Endometrial microvascular endothelial cells (primary cell): ENCODE measurements at regions not wholly inside any gene's neighbourhood (a gene's known extent, or its start where the extent isn't known, plus 50 kb on each side); places are given as distances from the start of the nearest gene placed in this dataset.

ENCODE experiments used
- in situ Hi-C: cut with HindIII; loops from 2 replicates; pipeline ENCODE4 v1.10.0; 2017; ENCODE audit warnings: low sequenced_read_pairs, low pct_unique_long_range_greater_than_20kb; ENCODE audit errors: inconsistent ontology term

DNA sequence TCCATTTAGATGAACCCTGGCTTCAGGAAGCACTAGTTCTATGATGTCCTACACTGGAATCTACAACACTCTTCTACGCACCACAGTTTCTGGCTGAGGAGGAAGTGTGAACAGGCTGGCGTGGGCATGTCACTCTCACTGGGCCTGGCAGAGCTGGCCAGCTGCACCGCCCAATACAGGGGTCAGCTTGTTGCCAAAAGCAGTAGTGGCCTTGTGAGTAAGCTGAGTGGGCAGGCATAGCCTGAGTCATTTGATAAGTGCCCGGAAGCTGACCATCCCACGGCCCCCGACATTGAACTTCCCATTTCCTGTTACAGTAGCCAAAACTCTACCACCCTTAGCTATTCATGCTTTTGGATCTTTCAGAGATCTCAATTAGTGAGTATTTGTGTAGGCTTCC is 240.9 kb upstream of the SERP2 start:
- in situ Hi-C loops, result loop anchor here (25.0 kb wide), 1 partner anchor 305 kb away; no protein-coding TSS in a partner anchor

DNA sequence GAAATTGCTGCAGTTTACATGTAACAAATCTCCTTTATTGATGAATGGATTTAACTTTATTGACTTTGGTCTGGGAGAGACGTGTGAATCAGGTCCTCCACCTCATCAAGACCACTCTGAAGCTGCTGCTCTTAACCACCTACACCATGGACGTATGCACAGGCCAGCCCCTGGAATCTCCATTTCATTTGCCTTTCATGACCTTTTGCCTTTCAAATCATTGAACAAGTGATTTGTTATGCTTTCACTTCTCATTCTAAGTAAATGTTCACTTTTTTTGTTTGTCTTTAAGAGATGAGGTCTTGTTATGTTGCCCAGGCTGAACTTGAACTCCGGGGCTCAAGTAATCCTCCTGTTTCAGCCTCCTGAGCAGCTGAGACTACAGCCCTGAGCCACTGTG is 240.0 kb upstream of the SERP2 start:
- in situ Hi-C loops, result loop anchor here (25.0 kb wide), 1 partner anchor 304 kb away; no protein-coding TSS in a partner anchor

DNA sequence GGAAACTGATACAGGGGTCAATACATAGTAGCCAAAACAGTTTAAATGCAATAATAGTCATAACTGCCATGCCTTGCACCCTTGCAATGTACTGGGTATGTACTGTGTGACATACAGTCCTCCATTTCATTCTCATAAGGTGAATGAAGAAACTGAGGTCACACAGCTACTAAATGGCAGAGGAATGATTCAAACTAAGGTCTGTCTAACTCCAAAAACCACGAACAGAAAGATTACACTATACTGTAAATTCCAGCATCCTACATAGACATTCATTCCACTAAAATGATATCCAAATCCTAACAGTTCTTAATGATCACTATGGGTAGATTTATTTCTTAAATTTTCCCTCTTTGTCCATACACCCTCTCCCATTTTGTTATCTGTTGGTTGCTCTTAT is 238.1 kb upstream of the SERP2 start:
- in situ Hi-C loops, result loop anchor here (25.0 kb wide), 1 partner anchor 302 kb away; no protein-coding TSS in a partner anchor

DNA sequence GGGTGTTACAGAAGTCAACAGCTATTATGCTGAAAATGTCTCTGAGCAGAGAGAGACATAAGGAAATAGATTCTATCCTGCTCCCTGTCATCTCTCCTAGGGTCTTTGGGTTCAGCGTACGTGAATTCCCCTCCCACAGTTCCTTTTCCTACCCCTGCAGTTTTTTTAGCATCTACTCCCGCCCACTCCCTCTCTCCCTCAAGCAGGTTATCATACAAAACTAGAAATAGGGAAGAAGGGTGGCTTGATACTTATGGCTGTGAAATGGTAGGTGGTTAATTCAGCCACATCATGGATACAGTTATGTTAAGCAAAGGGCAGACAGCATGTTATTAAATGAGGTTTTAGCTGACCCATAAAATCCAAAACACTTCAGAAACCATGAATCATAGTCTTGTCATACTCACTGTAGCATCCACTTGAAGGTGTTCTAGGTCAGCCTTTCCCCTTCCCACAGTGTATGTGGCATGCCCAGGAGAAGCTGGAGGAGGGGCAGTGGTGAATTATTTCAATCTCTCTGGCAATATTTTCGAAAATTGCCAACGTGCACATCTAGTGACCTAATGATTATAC is 236.8 kb upstream of the SERP2 start:
- in situ Hi-C loops, result loop anchor here (25.0 kb wide), 1 partner anchor 301 kb away; no protein-coding TSS in a partner anchor

DNA sequence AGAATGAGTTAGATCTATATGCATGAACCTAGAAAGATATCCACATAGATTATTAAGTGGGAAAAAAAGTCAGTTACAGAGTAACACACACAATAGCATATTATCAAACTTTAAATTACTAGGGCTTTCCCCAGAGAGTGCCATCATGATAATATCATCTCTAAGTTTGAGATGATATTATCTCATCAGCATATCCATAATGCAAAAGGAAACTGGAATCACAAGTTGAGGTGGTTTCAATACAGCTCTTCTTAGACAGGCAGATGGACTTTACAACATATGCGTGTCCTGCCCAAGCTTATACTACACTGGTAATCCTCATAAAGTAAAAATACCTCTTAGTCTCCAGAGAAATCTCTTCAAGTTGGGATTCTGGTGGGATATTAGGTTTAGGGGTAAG is 236.2 kb upstream of the SERP2 start:
- in situ Hi-C loops, result loop anchor here (25.0 kb wide), 1 partner anchor 300 kb away; no protein-coding TSS in a partner anchor

DNA sequence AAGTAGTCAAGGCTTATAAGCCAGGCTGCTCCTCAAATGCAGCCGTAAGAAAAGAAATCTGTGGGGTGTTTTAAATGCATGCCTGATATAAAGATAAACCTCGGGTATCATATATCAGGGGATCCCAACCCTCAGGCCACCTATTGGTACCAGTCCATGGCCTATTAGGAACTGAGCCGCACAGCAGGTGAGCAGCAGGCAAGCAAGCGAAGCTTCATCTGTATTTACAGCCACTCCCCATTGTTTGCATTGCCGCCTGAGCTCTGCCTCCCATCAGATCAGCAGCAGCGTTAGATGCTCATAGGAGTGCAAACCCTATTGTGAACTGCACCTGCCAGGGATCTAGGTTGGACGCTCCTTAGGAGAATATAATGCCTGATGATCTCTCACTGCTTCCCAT is 233.5 kb upstream of the SERP2 start:
- in situ Hi-C loops, result loop anchor here (25.0 kb wide), 1 partner anchor 297 kb away; no protein-coding TSS in a partner anchor

DNA sequence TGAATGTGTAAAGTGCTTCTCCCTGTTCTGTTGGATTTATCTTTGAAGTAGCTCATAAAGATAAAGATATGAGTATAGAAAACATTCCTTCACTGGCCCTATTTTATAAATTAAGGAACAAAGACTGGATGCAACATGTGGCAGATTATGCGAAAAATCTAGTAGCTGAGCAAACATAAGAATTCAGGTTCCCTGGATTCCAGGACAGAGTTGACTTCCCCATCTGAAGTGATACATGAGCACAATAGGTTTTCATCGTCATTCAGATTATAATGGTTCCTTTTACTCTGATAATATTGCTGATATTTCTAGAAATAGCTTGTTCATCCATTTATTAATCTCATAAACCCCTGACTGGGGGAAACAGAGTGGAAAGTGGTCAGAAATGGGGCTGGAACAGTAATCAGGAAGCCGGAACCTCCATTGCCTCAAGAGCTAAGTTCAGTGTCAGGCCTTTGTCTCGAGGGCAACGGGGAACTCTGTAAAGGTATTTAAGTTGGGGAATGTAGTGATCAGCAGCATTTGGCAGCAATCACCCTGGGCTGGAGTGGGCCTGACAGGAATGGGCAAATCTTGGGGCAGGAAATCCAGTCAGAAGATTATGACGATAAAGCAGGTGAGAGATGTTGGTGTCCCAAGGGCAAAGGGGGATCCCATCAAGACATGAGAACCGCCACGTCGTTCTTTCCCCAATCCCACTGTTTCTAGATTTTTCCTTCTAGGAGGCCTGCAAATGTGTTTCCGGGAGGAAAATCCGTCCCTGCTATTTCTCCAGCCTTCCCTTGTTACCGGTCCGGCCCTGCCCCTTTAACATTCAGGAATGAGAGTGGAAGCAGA is 232.5 kb upstream of the SERP2 start:
- in situ Hi-C loops, result loop anchor here (25.0 kb wide), 1 partner anchor 296 kb away; no protein-coding TSS in a partner anchor

DNA sequence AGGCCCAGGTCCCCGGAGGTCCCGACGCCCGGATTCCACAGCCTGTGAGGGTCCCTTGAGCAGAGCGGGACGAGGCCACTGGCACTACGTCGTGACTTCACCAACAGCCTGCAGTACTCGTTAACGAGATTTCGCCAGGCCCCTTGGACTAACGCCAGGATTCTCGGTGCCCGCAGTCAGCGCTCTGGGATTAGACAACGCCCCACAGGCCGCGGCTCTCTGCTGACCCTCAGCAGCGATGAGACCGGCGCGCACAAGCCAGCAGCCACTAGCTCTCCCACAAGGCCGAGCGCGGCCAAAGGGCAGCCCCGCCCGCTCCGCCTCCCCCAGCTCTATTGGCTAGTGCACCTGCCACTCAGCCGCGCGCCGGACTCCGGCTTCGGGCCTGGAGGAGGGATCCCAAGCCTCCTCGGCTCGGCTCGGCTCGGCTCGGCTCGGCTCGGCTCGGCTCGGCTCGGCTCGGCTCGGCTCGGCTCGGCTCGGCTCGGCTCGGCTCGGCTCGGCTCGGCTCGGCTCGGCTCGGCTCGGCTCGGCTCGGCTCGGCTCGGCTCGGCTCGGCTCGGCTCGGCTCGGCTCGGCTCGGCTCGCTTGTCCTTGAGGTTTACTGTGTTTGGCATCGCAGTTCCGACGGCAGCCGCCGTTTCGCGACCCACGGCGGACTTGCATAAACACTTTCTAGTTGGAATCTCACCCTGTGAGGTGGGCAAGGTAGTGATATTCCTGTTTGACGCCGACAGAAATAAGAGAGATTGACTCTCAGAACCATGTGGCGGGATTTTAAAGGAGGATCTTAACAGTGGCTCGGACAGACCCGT is 231.7 kb upstream of the SERP2 start:
- in situ Hi-C loops, result loop anchor here (25.0 kb wide), 1 partner anchor 295 kb away; no protein-coding TSS in a partner anchor

DNA sequence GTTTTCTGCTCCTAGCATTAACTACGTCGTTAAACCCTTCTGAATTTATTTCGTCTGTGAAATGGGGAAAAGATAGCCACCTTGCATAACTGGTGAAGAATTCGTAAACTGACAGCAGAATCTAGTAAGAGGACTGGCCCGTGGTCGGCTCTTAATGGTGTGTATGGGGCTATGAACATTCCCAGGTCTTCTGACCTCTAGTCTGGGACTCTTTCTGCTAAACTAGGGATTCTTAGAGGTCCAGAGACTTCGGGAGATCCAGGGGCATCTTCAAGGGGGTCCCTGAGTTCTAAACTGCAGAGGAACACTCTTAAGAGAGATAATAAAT is 231.1 kb upstream of the SERP2 start:
- in situ Hi-C loops, result loop anchor here (25.0 kb wide), 1 partner anchor 295 kb away; no protein-coding TSS in a partner anchor

DNA sequence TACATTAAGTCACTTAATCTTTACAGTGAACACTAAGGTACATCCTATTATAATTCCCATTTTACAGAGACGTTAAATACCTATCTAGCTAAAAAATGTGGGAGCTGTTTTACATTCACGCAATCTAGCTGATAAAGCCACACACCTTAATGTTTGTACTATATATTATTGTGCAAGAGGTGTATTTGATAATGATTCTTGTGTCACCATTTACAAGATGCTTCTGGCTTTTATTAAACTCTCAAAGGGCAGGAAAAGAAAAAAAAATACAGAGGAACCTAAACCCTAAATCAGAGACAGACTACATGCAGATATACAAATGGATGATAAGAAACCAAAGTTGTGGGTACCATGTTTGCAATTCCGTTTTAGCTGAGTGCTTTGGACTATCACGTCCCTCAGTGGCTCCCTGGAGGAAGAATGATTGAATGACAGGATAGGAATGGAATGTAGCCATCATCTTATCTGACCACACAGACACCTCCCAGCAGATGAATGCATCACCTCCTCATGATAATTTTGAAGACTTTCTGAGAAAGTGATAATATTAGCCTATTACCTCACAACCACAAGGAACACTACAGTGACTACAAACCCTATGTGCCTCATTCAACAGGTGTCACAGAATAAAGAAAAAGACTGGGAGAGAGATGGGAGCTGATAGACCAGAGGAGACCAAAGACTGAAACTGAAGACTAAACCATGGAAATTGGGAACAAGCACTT is 230.5 kb upstream of the SERP2 start:
- in situ Hi-C loops, result loop anchor here (25.0 kb wide), 1 partner anchor 294 kb away; no protein-coding TSS in a partner anchor

DNA sequence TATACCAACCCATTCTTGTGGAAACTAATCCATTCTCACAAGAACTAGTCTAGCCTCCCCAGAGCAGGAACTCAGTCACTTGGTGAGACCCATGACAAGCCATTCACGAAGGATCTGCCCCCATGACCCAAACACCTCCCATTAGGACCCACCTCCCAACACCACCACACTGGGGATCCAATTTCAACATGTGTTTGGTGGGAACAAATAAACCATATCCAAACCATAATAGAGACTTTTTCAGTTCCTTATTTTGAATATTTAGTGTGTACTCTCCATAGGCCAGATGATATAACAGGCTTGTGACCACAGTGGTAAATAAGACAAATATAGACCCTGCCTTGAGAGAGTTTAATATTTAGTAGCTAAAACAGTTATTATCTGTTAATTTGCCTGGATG is 227.5 kb upstream of the SERP2 start:
- in situ Hi-C loops, result loop anchor here (25.0 kb wide), 1 partner anchor 291 kb away; no protein-coding TSS in a partner anchor

DNA sequence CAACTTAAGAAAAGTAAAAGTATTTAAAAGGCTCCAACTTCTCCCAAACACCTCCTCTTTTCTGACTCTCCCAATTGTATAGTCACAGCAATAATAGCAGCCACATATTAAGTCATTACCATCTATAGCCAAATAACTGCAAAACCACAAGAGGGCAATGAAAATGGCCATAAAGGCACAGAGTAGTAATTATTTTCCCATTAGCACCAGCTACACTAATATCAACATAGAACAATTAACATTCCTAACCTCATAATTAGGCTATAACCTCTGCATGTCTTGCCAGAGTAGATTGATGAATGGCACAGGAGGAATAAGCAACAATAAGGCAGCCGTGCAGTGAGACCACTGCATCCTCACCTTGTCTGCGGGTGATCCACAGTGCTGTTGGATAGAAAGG is 226.4 kb upstream of the SERP2 start:
- in situ Hi-C loops, result loop anchor here (25.0 kb wide), 1 partner anchor 290 kb away; no protein-coding TSS in a partner anchor

DNA sequence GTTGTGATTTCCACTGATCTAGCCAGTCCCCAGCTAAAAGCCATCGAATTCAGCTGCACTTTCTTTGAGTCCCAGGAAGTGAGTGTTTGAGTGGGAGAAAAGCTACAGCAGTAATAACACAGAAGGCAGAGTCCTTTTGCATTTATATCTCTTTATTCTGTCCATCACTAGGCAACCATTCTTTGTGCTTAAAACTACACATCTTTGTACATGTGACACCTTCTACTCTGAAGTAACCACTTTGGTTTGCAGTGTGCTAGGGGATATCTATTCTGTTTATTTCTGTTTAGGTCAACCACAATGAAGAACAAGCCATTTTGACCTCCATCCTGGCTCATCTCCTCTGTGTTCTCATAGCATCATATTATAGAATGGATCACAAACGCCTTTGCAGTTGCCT is 226.0 kb upstream of the SERP2 start:
- in situ Hi-C loops, result loop anchor here (25.0 kb wide), 1 partner anchor 290 kb away; no protein-coding TSS in a partner anchor

DNA sequence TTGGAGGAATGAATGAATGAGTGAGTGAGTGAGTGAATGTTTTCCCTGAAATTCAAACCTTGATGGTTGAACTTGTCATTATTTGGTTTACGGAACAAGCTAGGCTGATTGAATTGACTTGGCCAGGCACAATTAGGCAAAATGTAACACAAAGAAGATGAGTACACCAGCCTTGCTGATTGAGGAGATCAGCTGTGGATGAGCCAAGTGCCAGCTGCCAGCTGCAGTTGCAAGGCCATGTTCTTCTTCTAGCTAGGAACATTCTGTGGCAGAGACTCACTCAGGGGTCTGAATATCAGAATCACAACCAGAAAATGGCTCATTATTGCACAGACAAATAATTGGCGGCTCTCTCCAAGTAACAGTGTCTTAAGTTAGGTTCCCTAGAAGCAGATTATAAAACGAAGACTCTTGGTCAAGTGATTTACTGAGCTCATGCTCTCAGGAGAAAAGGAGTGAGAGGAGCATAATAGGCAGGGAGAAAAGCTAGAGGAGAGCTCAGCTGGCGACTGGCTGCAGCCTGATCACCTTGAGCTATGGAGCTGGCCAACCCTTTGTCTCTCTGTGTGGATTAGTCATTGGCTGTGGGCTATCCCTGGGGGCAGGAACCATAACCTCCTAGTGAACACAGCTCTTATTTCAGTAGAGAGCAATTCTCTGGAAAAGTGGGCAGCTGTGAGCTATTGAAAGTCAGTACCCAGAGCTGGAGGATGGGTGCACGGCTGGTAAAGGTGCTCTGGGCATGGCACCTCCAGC is 225.3 kb upstream of the SERP2 start:
- in situ Hi-C loops, result loop anchor here (25.0 kb wide), 1 partner anchor 289 kb away; no protein-coding TSS in a partner anchor

DNA sequence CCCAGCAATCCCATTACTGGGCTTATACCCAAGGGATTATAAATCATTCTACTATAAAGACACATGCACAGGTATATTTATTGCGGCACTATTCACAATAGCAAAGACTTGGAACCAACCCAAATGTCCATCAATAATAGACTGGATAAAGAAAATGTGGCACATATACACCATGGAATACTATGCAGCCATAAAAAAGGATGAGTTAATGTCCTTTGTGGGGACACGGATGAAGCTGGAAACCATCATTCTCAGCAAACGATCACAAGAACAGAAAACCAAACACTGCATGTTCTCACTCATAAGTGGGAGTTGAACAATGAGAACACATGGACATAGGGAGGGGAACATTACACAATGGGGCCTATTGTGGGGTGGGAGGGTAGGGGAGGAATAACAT is 224.4 kb upstream of the SERP2 start:
- in situ Hi-C loops, result loop anchor here (25.0 kb wide), 1 partner anchor 288 kb away; no protein-coding TSS in a partner anchor

DNA sequence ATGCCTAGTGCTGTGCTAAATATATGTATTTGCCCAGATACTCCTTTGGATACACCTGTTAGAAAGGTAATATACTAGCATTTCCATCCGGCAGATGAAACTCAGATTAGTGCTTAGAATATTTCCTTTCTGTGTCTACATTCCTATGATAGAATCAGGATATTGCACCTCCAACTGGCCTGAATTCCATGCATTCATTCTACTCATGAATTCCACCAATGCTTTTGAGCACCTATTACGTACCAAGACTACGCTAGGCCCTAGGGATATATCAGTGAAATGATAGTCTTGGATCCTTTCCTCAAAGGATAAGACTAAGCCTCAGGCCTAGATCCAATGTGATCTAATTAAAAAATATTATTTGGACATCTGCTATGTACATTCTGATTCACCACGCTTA is 223.8 kb upstream of the SERP2 start:
- in situ Hi-C loops, result loop anchor here (25.0 kb wide), 1 partner anchor 287 kb away; no protein-coding TSS in a partner anchor

DNA sequence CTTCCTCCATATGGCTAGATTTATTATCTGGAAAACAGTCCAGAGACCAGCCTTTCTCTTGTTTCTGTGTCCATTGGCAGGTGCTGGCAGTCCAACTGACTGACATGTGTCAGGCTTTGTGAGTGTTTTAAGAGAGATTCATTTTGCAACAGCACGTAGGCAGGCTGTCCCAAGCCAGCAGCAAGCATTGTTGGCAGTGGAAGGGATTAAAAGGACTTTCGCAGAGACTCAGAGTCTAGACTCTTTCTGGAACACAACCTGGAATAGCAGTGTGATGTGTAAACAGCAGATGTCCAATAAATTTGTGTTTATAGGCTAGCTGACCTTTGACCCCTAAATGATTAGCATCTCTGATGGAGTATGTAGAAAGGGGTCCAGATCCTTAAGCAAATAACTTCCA is 222.2 kb upstream of the SERP2 start:
- in situ Hi-C loops, result no loop called here

DNA sequence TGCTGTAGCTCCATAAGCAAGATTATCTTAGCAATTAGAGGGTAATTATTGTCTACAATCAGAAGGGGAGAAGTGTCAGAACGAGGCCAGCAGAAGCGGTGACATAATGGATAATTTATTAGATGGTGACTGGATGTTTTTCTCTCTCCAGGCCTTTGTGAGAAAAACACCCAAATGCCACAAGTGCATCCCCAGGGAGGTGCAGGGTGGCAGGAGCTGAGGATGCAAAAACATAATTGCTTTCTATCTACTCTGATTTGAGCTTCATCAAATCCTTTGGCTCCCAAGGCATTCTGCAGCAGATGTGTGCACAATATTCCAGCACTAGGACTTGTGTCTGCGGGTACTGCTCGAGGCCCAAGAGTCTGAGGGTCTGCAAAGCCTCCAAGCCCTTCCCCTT is 220.1 kb upstream of the SERP2 start:
- in situ Hi-C loops, result no loop called here
